Keratinocyte (primary cell): ENCODE measurements at regions not wholly inside any gene's neighbourhood (a gene's known extent, or its start where the extent isn't known, plus 50 kb on each side); places are given as distances from the start of the nearest gene placed in this dataset.

ENCODE experiments used
- DNase-seq: peaks from one replicate; pipeline ENCODE4 v3.0.0-alpha.2; 2011; ENCODE audit warnings: low read depth, missing footprints, low spot score
- FAIRE-seq: peaks from 2 replicates; lab custom pipeline; 2011; peaks lifted over from hg19 to GRCh38; lab: Jason Lieb, UNC
- H2AFZ ChIP-seq: 2 replicates; pipeline ENCODE4 v1.6.0; 2012; ENCODE audit warnings: low read length, control low read depth, inconsistent platforms; ENCODE audit not compliant: control insufficient read depth
- H3K27ac ChIP-seq: 2 replicates; pipeline ENCODE4 v1.5.1; 2011; ENCODE audit warnings: low read length; ENCODE audit not compliant: control insufficient read depth, insufficient read depth
- H3K27me3 ChIP-seq: 3 replicates; pipeline ENCODE4 v1.6.0; 2011; ENCODE audit warnings: low read length; ENCODE audit not compliant: control insufficient read depth, insufficient read depth; ENCODE audit errors: extremely low read depth
- H3K36me3 ChIP-seq, 2 experiments: 2 replicates in 1 of 2; 3 replicates in 1 of 2; pipeline ENCODE4 v1.5.1; 2011; ENCODE audit warnings: low read length in 2 of 2, mild to moderate bottlenecking in 1 of 2; ENCODE audit not compliant: control insufficient read depth in 2 of 2, insufficient read depth in 2 of 2; ENCODE audit errors: extremely low read depth in 1 of 2
- H3K4me1 ChIP-seq: 3 replicates; pipeline ENCODE4 v1.5.1; 2011; ENCODE audit warnings: low read length; ENCODE audit not compliant: control insufficient read depth, insufficient read depth; ENCODE audit errors: extremely low read depth
- H3K4me2 ChIP-seq: 3 replicates; pipeline ENCODE4 v1.6.0; 2011; ENCODE audit warnings: low read depth, low read length; ENCODE audit not compliant: control insufficient read depth, insufficient read depth; ENCODE audit errors: extremely low read depth
- H3K4me3 ChIP-seq, 3 experiments: fragments of 200-600 bp in 1 of 3; sonication (generic) in 1 of 3; 2 replicates in 2 of 3; 3 replicates in 1 of 3; pipeline ENCODE4 v1.5.1; 2011 to 2016; ENCODE audit warnings: low read length in 3 of 3, mild to moderate bottlenecking in 3 of 3, control low read depth in 2 of 3, inconsistent platforms in 1 of 3, low read depth in 1 of 3, mixed read lengths in 1 of 3, mixed run types in 1 of 3, moderate library complexity in 1 of 3; ENCODE audit not compliant: control insufficient read depth in 2 of 3, insufficient read depth in 2 of 3; ENCODE audit errors: extremely low read depth in 1 of 3
- H3K79me2 ChIP-seq: 2 replicates; pipeline ENCODE4 v1.6.0; 2012; ENCODE audit warnings: low read length; ENCODE audit not compliant: control insufficient read depth, insufficient read depth
- H3K9ac ChIP-seq: 3 replicates; pipeline ENCODE4 v1.6.0; 2011; ENCODE audit warnings: low read length; ENCODE audit not compliant: control insufficient read depth, insufficient read depth; ENCODE audit errors: extremely low read depth
- H3K9me1 ChIP-seq: 3 replicates; pipeline ENCODE4 v1.6.0; 2011; ENCODE audit warnings: low read length; ENCODE audit not compliant: control insufficient read depth, insufficient read depth; ENCODE audit errors: extremely low read depth
- H3K9me3 ChIP-seq: 2 replicates; pipeline ENCODE4 v1.5.1; 2012; ENCODE audit warnings: low read depth, low read length; ENCODE audit not compliant: control insufficient read depth
- H4K20me1 ChIP-seq: 3 replicates; pipeline ENCODE4 v1.6.0; 2011; ENCODE audit warnings: low read length; ENCODE audit not compliant: control insufficient read depth, insufficient read depth; ENCODE audit errors: extremely low read depth
- EZH2 ChIP-seq: IDR thresholded peaks from one replicate; pipeline ENCODE4 v1.6.1; 2012; ENCODE audit warnings: inconsistent platforms, mild to moderate bottlenecking, low read length, moderate library complexity
- dilution Hi-C: fragments of 300-500 bp; cut with MboI; formaldehyde crosslinking; loops from one replicate; pipeline ENCODE4 v1.7.0; 2020; ENCODE audit warnings: low sequenced_read_pairs; ENCODE audit not compliant: extremely low pct_ligation_motif_present
- TF ChIP-seq, protein P1 (sequence below), 3 experiments: IDR thresholded peaks in 1 of 3; conservative IDR thresholded peaks in 1 of 3; optimal IDR thresholded peaks in 1 of 3; 2 replicates in 2 of 3; 3 replicates in 1 of 3; pipeline versions ENCODE3 to v1.5.1; 2011; ENCODE audit warnings: low read length in 3 of 3, mild to moderate bottlenecking in 3 of 3, moderate library complexity in 2 of 3, control low read depth in 1 of 3, inconsistent platforms in 1 of 3; ENCODE audit not compliant: insufficient read depth in 2 of 3; ENCODE audit errors: extremely low read depth in 1 of 3

DNA sequence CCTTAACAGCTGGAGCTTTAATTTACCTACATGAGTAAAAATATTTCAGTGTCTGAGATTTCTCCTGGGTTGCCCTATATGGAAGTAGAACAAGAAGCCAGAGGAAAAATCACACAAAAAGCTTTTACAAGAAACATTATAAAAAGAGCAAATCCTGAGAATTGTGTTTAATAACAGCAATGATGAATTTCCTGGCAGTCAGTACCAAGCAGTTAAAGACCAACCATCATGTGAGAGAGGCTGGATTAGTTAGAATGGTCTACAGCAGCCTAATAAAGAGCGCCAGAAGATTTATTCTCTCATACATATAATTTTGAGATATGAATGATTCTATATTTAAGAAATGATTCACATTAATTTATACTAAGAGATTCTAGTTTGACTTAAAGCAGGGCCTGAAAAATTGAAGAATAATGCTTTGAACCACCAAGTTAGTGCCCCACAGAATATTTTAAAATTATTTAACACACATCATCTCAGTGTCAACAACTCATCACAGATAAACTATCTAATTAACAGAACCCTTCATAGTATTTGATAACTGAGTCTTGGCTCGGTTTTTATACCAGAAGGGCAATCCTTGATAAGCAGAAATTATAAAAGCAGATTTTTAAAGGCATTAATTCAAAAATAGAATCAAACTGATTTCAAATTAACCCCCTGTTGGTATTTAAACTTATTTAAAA is 59.9 kb upstream of the DPH6 start:
- H3K36me3 ChIP-seq = no peaks in the 10 kb centered on the region
- no peaks in the 10 kb centered on the region for H3K9me1 ChIP-seq
- H3K9ac ChIP-seq = no peak overlapping the region
- no peak overlapping the region for H3K4me2 ChIP-seq
- H3K4me3 ChIP-seq = no peak overlapping the region
- TF ChIP-seq EZH2 = no peak
- TF ChIP-seq, protein P1, sequence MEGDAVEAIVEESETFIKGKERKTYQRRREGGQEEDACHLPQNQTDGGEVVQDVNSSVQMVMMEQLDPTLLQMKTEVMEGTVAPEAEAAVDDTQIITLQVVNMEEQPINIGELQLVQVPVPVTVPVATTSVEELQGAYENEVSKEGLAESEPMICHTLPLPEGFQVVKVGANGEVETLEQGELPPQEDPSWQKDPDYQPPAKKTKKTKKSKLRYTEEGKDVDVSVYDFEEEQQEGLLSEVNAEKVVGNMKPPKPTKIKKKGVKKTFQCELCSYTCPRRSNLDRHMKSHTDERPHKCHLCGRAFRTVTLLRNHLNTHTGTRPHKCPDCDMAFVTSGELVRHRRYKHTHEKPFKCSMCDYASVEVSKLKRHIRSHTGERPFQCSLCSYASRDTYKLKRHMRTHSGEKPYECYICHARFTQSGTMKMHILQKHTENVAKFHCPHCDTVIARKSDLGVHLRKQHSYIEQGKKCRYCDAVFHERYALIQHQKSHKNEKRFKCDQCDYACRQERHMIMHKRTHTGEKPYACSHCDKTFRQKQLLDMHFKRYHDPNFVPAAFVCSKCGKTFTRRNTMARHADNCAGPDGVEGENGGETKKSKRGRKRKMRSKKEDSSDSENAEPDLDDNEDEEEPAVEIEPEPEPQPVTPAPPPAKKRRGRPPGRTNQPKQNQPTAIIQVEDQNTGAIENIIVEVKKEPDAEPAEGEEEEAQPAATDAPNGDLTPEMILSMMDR (optimal IDR thresholded peaks at IDR 0.05 in 1 of 3, IDR thresholded peaks at IDR 0.05 in 1 of 3, conservative IDR thresholded peaks at IDR 0.05 in 1 of 3; ENCODE audit: extremely low read depth in 1 of 3, insufficient read depth in 2 of 3, low read length in 3 of 3) = no peak
- H4K20me1 ChIP-seq = no peaks in the 10 kb centered on the region
- DNase-seq (no peak), FAIRE-seq (no peak)
- H3K27ac ChIP-seq = no peak overlapping the region
- H3K79me2 ChIP-seq = no peaks in the 10 kb centered on the region
- H3K27me3 ChIP-seq = no peaks in the 10 kb centered on the region
- dilution Hi-C loops = no loop called here
- no peak overlapping the region for H2AFZ ChIP-seq
- no peaks in the 10 kb centered on the region for H3K9me3 ChIP-seq
- no peaks in the 10 kb centered on the region for H3K4me1 ChIP-seq

DNA sequence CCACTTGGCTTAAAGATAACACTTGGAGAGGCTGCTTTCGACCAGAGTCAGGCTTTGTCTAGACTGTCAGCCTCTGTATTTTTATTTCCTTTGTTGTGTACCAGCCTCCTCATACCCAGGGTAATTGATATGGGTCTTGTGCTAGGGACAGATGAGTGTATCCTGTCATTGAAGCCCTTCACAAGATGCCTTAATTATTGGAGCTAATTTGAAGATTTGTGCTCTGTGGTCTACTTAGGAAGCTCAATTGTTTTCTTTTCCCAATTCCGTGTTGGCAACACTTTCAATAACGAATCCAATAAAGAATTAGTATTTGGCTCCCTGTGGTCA is 60.5 kb upstream of the DPH6 start:
- TF ChIP-seq, protein P1 (optimal IDR thresholded peaks at IDR 0.05 in 1 of 3, IDR thresholded peaks at IDR 0.05 in 1 of 3, conservative IDR thresholded peaks at IDR 0.05 in 1 of 3; ENCODE audit: extremely low read depth in 1 of 3, insufficient read depth in 2 of 3, low read length in 3 of 3) = no peak
- TF ChIP-seq EZH2 = no peak
- Histone ChIP-seq H4K20me1 (no peaks in the 10 kb centered on the region), H3K4me3 (no peak overlapping the region), H2AFZ (no peak overlapping the region), H3K9me3 (no peaks in the 10 kb centered on the region), H3K4me2 (no peak overlapping the region), H3K9me1 (no peaks in the 10 kb centered on the region), H3K27ac (no peak overlapping the region), H3K4me1 (no peaks in the 10 kb centered on the region), H3K27me3 (no peaks in the 10 kb centered on the region), H3K79me2 (no peaks in the 10 kb centered on the region), H3K9ac (no peak overlapping the region), H3K36me3 (no peaks in the 10 kb centered on the region)
- FAIRE-seq (no peak), DNase-seq (no peak)
- dilution Hi-C loops = no loop called here
